IMR-90 (cell line): ENCODE measurements at regions not wholly inside any gene's neighbourhood (a gene's known extent, or its start where the extent isn't known, plus 50 kb on each side); places are given as distances from the start of the nearest gene placed in this dataset.

Experiments used
- ATAC-seq: fragments of 200-7000 bp; cut with Tn5 transposase; 2 replicates; pipeline ENCODE4 v1.9.1; 2020; ENCODE audit warnings: low read depth, mild to moderate bottlenecking, moderate library complexity
- BruUV-seq: library from RNA; stranded (reverse); fragments of 400-500 nt; replicated peaks from 2 replicates; lab custom pipeline; 2021; lab: Mats Ljungman, UMichigan
- CTCF ChIA-PET: fragments of 300-600 bp; formaldehyde crosslinking; extraction: SDS; loops from one replicate; lab custom pipeline; 2021; ENCODE audit warnings: antibody characterized with exemption; lab: Yijun Ruan, JAX
- POLR2A ChIA-PET: fragments of 300-600 bp; sonication (Branson Sonifier 250); formaldehyde crosslinking; loops from one replicate; lab custom pipeline; 2022; ENCODE audit warnings: antibody characterized with exemption; ENCODE audit not compliant: unreplicated experiment; lab: Charles Lee
- DNase-seq: peaks from one replicate; pipeline ENCODE4 v3.0.0; 2013
- H2AFZ ChIP-seq: replicated peaks from 2 replicates; pipeline ENCODE3; 2013; ENCODE audit warnings: low read length, mild to moderate bottlenecking; ENCODE audit not compliant: poor library complexity
- H2AK5ac ChIP-seq: 2 replicates; pipeline ENCODE4 v1.6.1; 2013; ENCODE audit warnings: low read depth, low read length, inconsistent platforms
- H2AK9ac ChIP-seq: replicated peaks from 2 replicates; pipeline ENCODE3; 2013; ENCODE audit warnings: mild to moderate bottlenecking, low read depth, low read length, moderate library complexity; ENCODE audit not compliant: poor library complexity
- H2BK120ac ChIP-seq: 2 replicates; pipeline ENCODE4 v1.6.1; 2013; ENCODE audit warnings: low read depth, low read length, inconsistent platforms
- H2BK15ac ChIP-seq: 3 replicates; pipeline ENCODE4 v1.6.1; 2013; ENCODE audit warnings: low read depth, low read length, inconsistent platforms
- H2BK20ac ChIP-seq: 2 replicates; pipeline ENCODE4 v1.6.1; 2013; ENCODE audit warnings: low read depth, mild to moderate bottlenecking, inconsistent platforms, low read length, moderate library complexity
- H2BK5ac ChIP-seq: 2 replicates; pipeline ENCODE4 v1.6.1; 2013; ENCODE audit warnings: mild to moderate bottlenecking, low read depth, low read length, inconsistent platforms; ENCODE audit not compliant: poor library complexity, severe bottlenecking
- H3K14ac ChIP-seq: replicated peaks from 2 replicates; pipeline ENCODE4 v1.6.1; 2013; ENCODE audit warnings: low read depth, low read length, inconsistent platforms
- H3K18ac ChIP-seq: 2 replicates; pipeline ENCODE4 v1.6.1; 2013; ENCODE audit warnings: low read depth, low read length, control low read depth
- H3K23ac ChIP-seq: 2 replicates; pipeline ENCODE4 v1.6.1; 2013; ENCODE audit warnings: low read depth, low read length, inconsistent platforms
- H3K27ac ChIP-seq: 2 replicates; pipeline ENCODE4 v1.5.1; 2013; ENCODE audit warnings: mild to moderate bottlenecking, control low read depth, low read length; ENCODE audit not compliant: insufficient read depth
- H3K27me3 ChIP-seq: 2 replicates; pipeline ENCODE4 v1.6.1; 2013; ENCODE audit warnings: low read length; ENCODE audit not compliant: control insufficient read depth, insufficient read depth
- H3K36me3 ChIP-seq: 2 replicates; pipeline ENCODE4 v1.6.1; 2013; ENCODE audit warnings: low read length, mixed read lengths; ENCODE audit not compliant: control insufficient read depth, insufficient read depth
- H3K4ac ChIP-seq: 2 replicates; pipeline ENCODE4 v1.6.1; 2013; ENCODE audit warnings: low read depth, low read length, inconsistent platforms
- H3K4me1 ChIP-seq: 2 replicates; pipeline ENCODE4 v1.6.1; 2013; ENCODE audit warnings: low read length, mixed read lengths; ENCODE audit not compliant: control insufficient read depth, insufficient read depth
- H3K4me2 ChIP-seq: 2 replicates; pipeline ENCODE4 v1.6.1; 2013; ENCODE audit warnings: low read depth, mild to moderate bottlenecking, control low read depth, low read length, moderate library complexity
- H3K4me3 ChIP-seq: 2 replicates; pipeline ENCODE4 v1.5.1; 2013; ENCODE audit warnings: low read depth, mild to moderate bottlenecking, control low read depth, low read length, moderate library complexity; ENCODE audit not compliant: insufficient read depth
- H3K56ac ChIP-seq: 2 replicates; pipeline ENCODE4 v1.6.1; 2013; ENCODE audit warnings: low read length, inconsistent platforms; ENCODE audit not compliant: insufficient read depth; ENCODE audit errors: extremely low read depth
- H3K79me1 ChIP-seq, 2 experiments: 2 replicates each; pipeline ENCODE4 v1.6.1; 2013; ENCODE audit warnings: low read length in 2 of 2, inconsistent platforms in 1 of 2, low read depth in 1 of 2
- H3K9ac ChIP-seq: 2 replicates; pipeline ENCODE4 v1.6.1; 2013; ENCODE audit warnings: low read depth, low read length, control low read depth
- H3K9me1 ChIP-seq: 2 replicates; pipeline ENCODE4 v1.6.1; 2013; ENCODE audit warnings: low read length, inconsistent platforms; ENCODE audit not compliant: insufficient read depth
- H3K9me3 ChIP-seq: 2 replicates; pipeline ENCODE4 v1.6.1; 2013; ENCODE audit warnings: low read length; ENCODE audit not compliant: control insufficient read depth, insufficient read depth
- H4K20me1 ChIP-seq: 2 replicates; pipeline ENCODE4 v1.6.1; 2013; ENCODE audit warnings: low read length, inconsistent platforms; ENCODE audit not compliant: insufficient read depth
- H4K5ac ChIP-seq: 2 replicates; pipeline ENCODE4 v1.6.1; 2013; ENCODE audit warnings: mild to moderate bottlenecking, low read depth, low read length, control low read depth
- H4K8ac ChIP-seq, 2 experiments: 2 replicates each; pipeline ENCODE4 v1.6.1; 2013; ENCODE audit warnings: low read depth in 2 of 2, low read length in 2 of 2, control low read depth in 1 of 2, inconsistent platforms in 1 of 2
- H4K91ac ChIP-seq: 2 replicates; pipeline ENCODE4 v1.6.1; 2013; ENCODE audit warnings: low read depth, low read length, inconsistent platforms; ENCODE audit not compliant: insufficient read depth
- BHLHE40 ChIP-seq: fragments of 150-350 bp; IDR thresholded peaks from 2 replicates; pipeline ENCODE4 v1.6.1; 2016; ENCODE audit warnings: mild to moderate bottlenecking, low read depth, low read length
- CEBPB ChIP-seq: IDR thresholded peaks from 2 replicates; pipeline ENCODE4 v1.6.1; 2012; ENCODE audit warnings: low read depth, low read length, improper control_type of control experiment
- CHD1 ChIP-seq: IDR thresholded peaks from 2 replicates; pipeline ENCODE4 v1.6.1; 2012; ENCODE audit warnings: low read depth, low read length, improper control_type of control experiment
- FOS ChIP-seq: fragments of 150-350 bp; IDR thresholded peaks from 2 replicates; pipeline ENCODE4 v1.6.1; 2016; ENCODE audit warnings: low read depth, low read length
- MAZ ChIP-seq: IDR thresholded peaks from 2 replicates; pipeline ENCODE4 v1.6.1; 2012; ENCODE audit warnings: low read depth, mild to moderate bottlenecking, low read length, improper control_type of control experiment, moderate library complexity, borderline replicate concordance
- MXI1 ChIP-seq: IDR thresholded peaks from 2 replicates; pipeline ENCODE4 v1.6.1; 2012; ENCODE audit warnings: low read depth, mild to moderate bottlenecking, low read length, moderate library complexity, borderline replicate concordance
- NFE2L2 ChIP-seq: fragments of 150-350 bp; IDR thresholded peaks from 2 replicates; pipeline ENCODE4 v1.6.1; 2016; ENCODE audit warnings: low read depth, mild to moderate bottlenecking, low read length
- POLR2A ChIP-seq: IDR thresholded peaks from 2 replicates; pipeline ENCODE4 v1.6.1; 2012; ENCODE audit warnings: mild to moderate bottlenecking, low read depth, low read length
- RAD21 ChIP-seq: IDR thresholded peaks from 2 replicates; pipeline ENCODE4 v1.6.1; 2012; ENCODE audit warnings: low read length, improper control_type of control experiment
- RCOR1 ChIP-seq: IDR thresholded peaks from 2 replicates; pipeline ENCODE4 v1.6.1; 2012; ENCODE audit warnings: mild to moderate bottlenecking, low read length, improper control_type of control experiment; ENCODE audit not compliant: insufficient replicate concordance
- RFX5 ChIP-seq: IDR thresholded peaks from 2 replicates; pipeline ENCODE4 v1.8.0; 2012; ENCODE audit warnings: low read depth, mild to moderate bottlenecking, low read length, moderate library complexity
- SMC3 ChIP-seq: fragments of 150-350 bp; IDR thresholded peaks from 2 replicates; pipeline ENCODE4 v1.6.1; 2016; ENCODE audit warnings: low read depth, mild to moderate bottlenecking, antibody characterized with exemption, low read length, moderate library complexity
- WGBS, 2 experiments: methylation state at CpG; one replicate each; pipeline versions ENCODE4 v1.1.5 to v1.1.7; 2013; ENCODE audit warnings: missing lambda C conversion rate in 2 of 2; ENCODE audit not compliant: insufficient read length in 1 of 2; ENCODE audit errors: extremely low coverage in 2 of 2; 5-methylcytosine and 5-hydroxymethylcytosine counted together
- dilution Hi-C: fragments of 300-500 bp; cut with HindIII; formaldehyde crosslinking; loops from one replicate; pipeline ENCODE4 v1.14.3; 2018; ENCODE audit warnings: low sequenced_read_pairs; ENCODE audit not compliant: unreplicated experiment
- in situ Hi-C: fragments of 300-500 bp; cut with MboI; formaldehyde crosslinking; loops from 3 replicates; pipeline ENCODE4 v1.14.3; 2019; ENCODE audit warnings: low sequenced_read_pairs, inconsistent platforms, mixed read lengths
- intact Hi-C: fragments of 100-400 bp; cut with micrococcal nuclease; formaldehyde crosslinking; loops from 2 replicates; pipeline ENCODE4 v1.10.0; 2022
- TF ChIP-seq, protein P1 (sequence below): conservative IDR thresholded peaks from 2 replicates; pipeline ENCODE4 v1.5.1; 2012; ENCODE audit warnings: mild to moderate bottlenecking, low read depth, low read length, improper control_type of control experiment
- TF ChIP-seq, protein P2 (sequence below): fragments of 150-350 bp; IDR thresholded peaks from 2 replicates; pipeline ENCODE4 v1.6.1; 2016; ENCODE audit warnings: low read depth, mild to moderate bottlenecking, low read length, moderate library complexity, borderline replicate concordance

DNA sequence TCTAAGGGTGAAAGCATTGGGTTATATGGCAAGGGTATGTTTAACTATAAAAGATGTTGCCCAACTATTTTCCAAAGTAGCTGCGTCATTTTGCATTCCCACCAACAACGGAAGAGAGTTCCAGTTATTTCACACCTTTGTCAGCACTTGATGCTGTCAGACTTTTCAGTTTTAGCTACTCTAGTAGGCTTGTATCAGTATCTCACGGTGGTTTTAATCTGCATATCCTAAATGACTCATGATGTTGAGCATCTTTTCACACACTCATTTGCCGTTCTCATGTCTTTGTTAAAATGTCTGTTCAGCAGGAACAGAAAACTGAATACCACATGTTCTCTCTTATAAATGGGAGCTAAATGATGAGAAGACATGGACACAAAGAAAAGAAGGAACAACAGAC lies 122.3 kb downstream of the RNASET2 start:
- Histone ChIP-seq H3K4me3 (no peak overlapping the region), H3K36me3 (no peaks in the 10 kb centered on the region), H3K79me1 (no peaks in the 10 kb centered on the region), H4K8ac (no peak overlapping the region), H3K27me3 (no peaks in the 10 kb centered on the region), H2BK15ac (no peak overlapping the region), H3K9ac (no peak overlapping the region), H4K20me1 (no peaks in the 10 kb centered on the region), H2AK5ac (no peak overlapping the region), H3K4me1 (no peaks in the 10 kb centered on the region), H3K27ac (no peak overlapping the region), H2AFZ (no peak overlapping the region), H3K18ac (no peak overlapping the region), H3K9me3 (0 out of 2 replicates have a peak, but pooled peaks cover 1% of the 10 kb centered on the region), H3K9me1 (no peaks in the 10 kb centered on the region), H3K56ac (no peak overlapping the region), H2BK120ac (no peak overlapping the region), H2AK9ac (no peak overlapping the region), H3K23ac (no peak overlapping the region), H2BK5ac (no peak overlapping the region), H3K14ac (no peak overlapping the region), H3K4ac (no peak overlapping the region), H2BK20ac (no peak overlapping the region), H3K4me2 (no peak overlapping the region), H4K91ac (no peak overlapping the region), H4K5ac (no peak overlapping the region)
- POLR2A ChIA-PET = no interaction called here
- intact Hi-C loops = no loop called here
- dilution Hi-C loops = no loop called here
- no peak for TF ChIP-seq NFE2L2
- TF ChIP-seq POLR2A = no peak
- no peak for TF ChIP-seq MAZ
- TF ChIP-seq, protein P1, sequence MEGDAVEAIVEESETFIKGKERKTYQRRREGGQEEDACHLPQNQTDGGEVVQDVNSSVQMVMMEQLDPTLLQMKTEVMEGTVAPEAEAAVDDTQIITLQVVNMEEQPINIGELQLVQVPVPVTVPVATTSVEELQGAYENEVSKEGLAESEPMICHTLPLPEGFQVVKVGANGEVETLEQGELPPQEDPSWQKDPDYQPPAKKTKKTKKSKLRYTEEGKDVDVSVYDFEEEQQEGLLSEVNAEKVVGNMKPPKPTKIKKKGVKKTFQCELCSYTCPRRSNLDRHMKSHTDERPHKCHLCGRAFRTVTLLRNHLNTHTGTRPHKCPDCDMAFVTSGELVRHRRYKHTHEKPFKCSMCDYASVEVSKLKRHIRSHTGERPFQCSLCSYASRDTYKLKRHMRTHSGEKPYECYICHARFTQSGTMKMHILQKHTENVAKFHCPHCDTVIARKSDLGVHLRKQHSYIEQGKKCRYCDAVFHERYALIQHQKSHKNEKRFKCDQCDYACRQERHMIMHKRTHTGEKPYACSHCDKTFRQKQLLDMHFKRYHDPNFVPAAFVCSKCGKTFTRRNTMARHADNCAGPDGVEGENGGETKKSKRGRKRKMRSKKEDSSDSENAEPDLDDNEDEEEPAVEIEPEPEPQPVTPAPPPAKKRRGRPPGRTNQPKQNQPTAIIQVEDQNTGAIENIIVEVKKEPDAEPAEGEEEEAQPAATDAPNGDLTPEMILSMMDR = no peak
- TF ChIP-seq FOS = no peak
- no peak for TF ChIP-seq MXI1
- no peak for TF ChIP-seq RCOR1
- no peak for TF ChIP-seq RFX5
- TF ChIP-seq SMC3 = no peak
- TF ChIP-seq, protein P2, sequence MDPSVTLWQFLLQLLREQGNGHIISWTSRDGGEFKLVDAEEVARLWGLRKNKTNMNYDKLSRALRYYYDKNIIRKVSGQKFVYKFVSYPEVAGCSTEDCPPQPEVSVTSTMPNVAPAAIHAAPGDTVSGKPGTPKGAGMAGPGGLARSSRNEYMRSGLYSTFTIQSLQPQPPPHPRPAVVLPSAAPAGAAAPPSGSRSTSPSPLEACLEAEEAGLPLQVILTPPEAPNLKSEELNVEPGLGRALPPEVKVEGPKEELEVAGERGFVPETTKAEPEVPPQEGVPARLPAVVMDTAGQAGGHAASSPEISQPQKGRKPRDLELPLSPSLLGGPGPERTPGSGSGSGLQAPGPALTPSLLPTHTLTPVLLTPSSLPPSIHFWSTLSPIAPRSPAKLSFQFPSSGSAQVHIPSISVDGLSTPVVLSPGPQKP = no peak
- no peak for TF ChIP-seq RAD21
- TF ChIP-seq CHD1 = no peak
- TF ChIP-seq BHLHE40 = no peak
- no peak for TF ChIP-seq CEBPB
- in situ Hi-C loops = no loop called here
- DNase-seq (no peak), ATAC-seq (no peak)
- BruUV-seq = no TSS peak
- no CpG with 5 or more reads among the region's 4 CpGs for WGBS, 2 experiments
- CTCF ChIA-PET = no interaction called here
